HG03095 (cell line): ENCODE measurements at regions not wholly inside any gene's neighbourhood (a gene's known extent, or its start where the extent isn't known, plus 50 kb on each side); places are given as distances from the start of the nearest gene placed in this dataset.

Experiments
- ATAC-seq: cut with Tn5 transposase; IDR thresholded peaks from one replicate; pipeline ENCODE4 v1.9.1; 2021; ENCODE audit warnings: moderate library complexity; ENCODE audit not compliant: unreplicated experiment

GRCh38 chr4:11901089-11901488 lies 472.4 kb upstream of the HS3ST1 start:
- ATAC-seq: no peak

- ATAC-seq: no peak
These were observed 471.7 kb upstream of the HS3ST1 start for GRCh38 chr4:11900359-11900758.

GRCh38 chr4:11898796-11899195 lies 470.1 kb upstream of the HS3ST1 start:
- ATAC-seq: no peak

- ATAC-seq: no peak
These were observed 467.1 kb upstream of the HS3ST1 start for GRCh38 chr4:11895766-11896165.

GRCh38 chr4:11894977-11895376 lies 466.3 kb upstream of the HS3ST1 start:
- ATAC-seq: no peak

- ATAC-seq: no peak
These were observed 465.5 kb upstream of the HS3ST1 start for GRCh38 chr4:11894221-11894620.

GRCh38 chr4:11889099-11889498 lies 460.4 kb upstream of the HS3ST1 start:
- no peak for ATAC-seq

GRCh38 chr4:11881947-11882346 lies 453.3 kb upstream of the HS3ST1 start:
- ATAC-seq: no peak

GRCh38 chr4:11881364-11881763 lies 452.7 kb upstream of the HS3ST1 start:
- no peak for ATAC-seq

- no peak for ATAC-seq
These were observed 449.5 kb upstream of the HS3ST1 start for GRCh38 chr4:11878241-11878640.

GRCh38 chr4:11876104-11876503 lies 447.4 kb upstream of the HS3ST1 start:
- ATAC-seq: no peak

- ATAC-seq: no peak
These were observed 440.6 kb upstream of the HS3ST1 start for GRCh38 chr4:11869191-11869870.

- no peak for ATAC-seq
These were observed 437.7 kb upstream of the HS3ST1 start for GRCh38 chr4:11866391-11866790.

GRCh38 chr4:11860996-11861395 lies 432.3 kb upstream of the HS3ST1 start:
- ATAC-seq: no peak

- ATAC-seq: no peak
These were observed 429.2 kb upstream of the HS3ST1 start for GRCh38 chr4:11857881-11858280.

- ATAC-seq: no peak
These were observed 418.5 kb upstream of the HS3ST1 start for GRCh38 chr4:11847167-11847566.

- ATAC-seq: no peak
These were observed 415.2 kb upstream of the HS3ST1 start for GRCh38 chr4:11843927-11844326.

- ATAC-seq: no peak
These were observed 414.6 kb upstream of the HS3ST1 start for GRCh38 chr4:11843340-11843739.

GRCh38 chr4:11842620-11843263 lies 414.0 kb upstream of the HS3ST1 start:
- ATAC-seq: no peak

GRCh38 chr4:11839889-11840288 lies 411.2 kb upstream of the HS3ST1 start:
- no peak for ATAC-seq

- no peak for ATAC-seq
These were observed 403.0 kb upstream of the HS3ST1 start for GRCh38 chr4:11831739-11832138.

GRCh38 chr4:11824566-11824965 lies 395.9 kb upstream of the HS3ST1 start:
- ATAC-seq: no peak
